ENCODE measurements at regions not wholly inside any gene's neighbourhood (a gene's known extent, or its start where the extent isn't known, plus 50 kb on each side); places are given as distances from the start of the nearest gene placed in this dataset.

GRCh38 chr2:239747274-239747673 lies 277.9 kb downstream of the NDUFA10 start:
- H3K4me3 ChIP-seq = no peak overlapping the region
- intact Hi-C loops (cut with DNase I) = no loop called here
- no peak for TF ChIP-seq POLR2AphosphoS5 (IDR thresholded peaks at IDR 0.05)
- no peak for TF ChIP-seq CTCF (IDR thresholded peaks at IDR 0.05)
- no peak for TF ChIP-seq POLR2A (IDR thresholded peaks at IDR 0.05)
- no peak overlapping the region for H3K27ac ChIP-seq
- WGBS = 90% methylated on average over 15 of the region's 16 CpGs
- DNase-seq (ENCODE audit: low spot score) = no peak
- H3K27me3 ChIP-seq (replicated peaks; ENCODE audit: insufficient read depth) = no peaks in the 10 kb centered on the region
- no peaks in the 10 kb centered on the region for H3K36me3 ChIP-seq
- no peaks in the 10 kb centered on the region for H3K4me1 ChIP-seq (replicated peaks)
- no peaks in the 10 kb centered on the region for H3K9me3 ChIP-seq

- Histone ChIP-seq H3K27ac (no peak overlapping the region), H3K4me3 (no peak overlapping the region), H3K36me3 (no peaks in the 10 kb centered on the region), H3K27me3 (replicated peaks; ENCODE audit: insufficient read depth) (no peaks in the 10 kb centered on the region), H3K4me1 (replicated peaks) (no peaks in the 10 kb centered on the region), H3K9me3 (no peaks in the 10 kb centered on the region)
- 90% methylated on average over 17 of the region's 17 CpGs for WGBS
- DNase-seq (ENCODE audit: low spot score) = no peak
- TF ChIP-seq POLR2AphosphoS5 (IDR thresholded peaks at IDR 0.05) (no peak), CTCF (IDR thresholded peaks at IDR 0.05) (no peak), POLR2A (IDR thresholded peaks at IDR 0.05) (no peak)
- intact Hi-C loops (cut with DNase I) = no loop called here
Observed at GRCh38 chr2:239746559-239747246, 278.4 kb downstream of the NDUFA10 start.

DNA sequence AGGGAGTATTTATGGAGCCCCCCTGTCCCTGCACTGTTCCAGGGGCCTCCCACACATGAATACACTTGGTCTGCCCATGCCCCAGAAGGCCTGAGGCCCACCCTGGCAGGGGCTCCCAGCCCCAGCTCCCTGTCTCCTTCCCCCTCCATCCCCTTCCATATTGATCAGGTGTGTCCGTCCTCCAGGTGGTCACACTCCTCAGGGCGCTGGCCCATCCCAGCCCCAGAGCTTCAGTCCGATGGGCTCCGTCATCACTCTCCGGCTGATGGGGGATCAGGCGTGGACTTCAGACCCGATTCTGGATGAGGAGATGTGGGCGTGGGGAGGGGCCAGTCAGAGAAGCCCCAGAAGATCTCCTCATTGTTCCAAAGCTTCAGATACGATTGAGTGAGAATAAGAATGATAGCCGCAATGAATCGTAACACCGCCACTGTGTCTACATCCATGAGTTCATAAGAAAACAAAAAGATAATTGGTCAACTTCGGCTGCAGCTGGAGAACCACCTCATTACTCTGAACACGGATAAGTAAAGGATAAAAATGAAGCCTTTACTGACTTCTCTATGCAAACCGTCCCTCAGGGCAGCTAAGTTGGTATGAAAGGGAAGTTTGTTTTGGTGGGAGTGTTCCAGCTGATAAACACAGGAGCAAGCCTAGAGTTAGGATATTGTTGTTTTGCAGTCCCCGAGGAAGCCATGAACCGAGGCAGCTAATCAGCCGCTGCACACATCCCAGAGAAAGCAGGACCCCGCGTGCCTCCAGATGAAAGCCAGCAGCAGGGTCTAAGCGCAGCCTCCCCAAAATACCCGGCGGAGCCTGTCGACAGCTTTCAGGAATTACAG lies 279.5 kb downstream of the NDUFA10 start:
- TF ChIP-seq POLR2AphosphoS5 (IDR thresholded peaks at IDR 0.05) = no peak
- no peak for TF ChIP-seq CTCF (IDR thresholded peaks at IDR 0.05)
- TF ChIP-seq POLR2A (IDR thresholded peaks at IDR 0.05) = no peak
- Histone ChIP-seq H3K27ac (no peak overlapping the region), H3K4me1 (replicated peaks) (no peaks in the 10 kb centered on the region), H3K36me3 (no peaks in the 10 kb centered on the region), H3K27me3 (replicated peaks; ENCODE audit: insufficient read depth) (no peaks in the 10 kb centered on the region), H3K9me3 (no peaks in the 10 kb centered on the region), H3K4me3 (no peak overlapping the region)
- DNase-seq (ENCODE audit: low spot score) = no peak
- intact Hi-C loops (cut with DNase I) = no loop called here
- 59% methylated on average over 24 of the region's 24 CpGs for WGBS

DNA sequence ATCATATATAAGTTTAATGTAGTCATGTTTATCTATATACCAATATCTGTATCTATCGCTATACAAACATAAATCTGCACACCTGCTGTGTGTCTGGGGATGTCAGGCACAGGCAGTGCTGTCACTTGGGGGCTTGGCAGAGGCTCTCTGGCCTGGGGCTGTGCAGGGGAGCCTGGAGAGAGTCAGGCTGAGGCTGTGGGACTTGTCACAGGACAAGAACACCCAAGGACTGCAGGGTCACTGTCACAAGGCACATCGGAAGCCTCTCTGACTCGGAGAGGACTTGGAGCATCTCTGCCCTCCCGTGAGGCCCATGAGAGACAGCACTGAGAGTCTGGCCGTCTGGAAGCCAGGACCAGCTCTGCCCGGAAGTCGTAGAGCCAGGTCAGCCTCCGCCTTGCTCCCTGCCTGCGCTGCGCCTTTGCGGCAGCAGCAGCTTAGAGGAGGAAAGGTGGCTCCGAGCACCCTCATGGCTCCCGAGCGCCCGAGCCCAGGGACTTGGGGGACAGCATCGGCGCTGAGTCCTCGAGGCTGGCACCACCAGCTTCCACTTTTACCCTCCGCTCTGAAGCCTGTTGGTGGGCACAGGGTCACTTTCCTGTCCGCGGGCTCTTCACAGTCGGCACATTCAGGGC lies 280.3 kb downstream of the NDUFA10 start:
- intact Hi-C loops (cut with DNase I) = no loop called here
- no peak for DNase-seq (ENCODE audit: low spot score)
- H3K27me3 ChIP-seq (replicated peaks; ENCODE audit: insufficient read depth) = no peaks in the 10 kb centered on the region
- no peaks in the 10 kb centered on the region for H3K4me1 ChIP-seq (replicated peaks)
- H3K9me3 ChIP-seq = no peaks in the 10 kb centered on the region
- WGBS = 96% methylated on average over 22 of the region's 22 CpGs
- TF ChIP-seq POLR2A (IDR thresholded peaks at IDR 0.05) = no peak
- no peak for TF ChIP-seq POLR2AphosphoS5 (IDR thresholded peaks at IDR 0.05)
- no peak for TF ChIP-seq CTCF (IDR thresholded peaks at IDR 0.05)
- no peaks in the 10 kb centered on the region for H3K36me3 ChIP-seq
- no peak overlapping the region for H3K4me3 ChIP-seq
- no peak overlapping the region for H3K27ac ChIP-seq
